WI38 (cell line): ENCODE measurements at regions not wholly inside any gene's neighbourhood (a gene's known extent, or its start where the extent isn't known, plus 50 kb on each side); places are given as distances from the start of the nearest gene placed in this dataset.

Experiments used
- H3K4me3 ChIP-seq: 2 replicates; pipeline ENCODE4 v1.5.1; 2011; ENCODE audit warnings: low read depth, mild to moderate bottlenecking, control low read depth, low read length
- CTCF ChIP-seq: IDR thresholded peaks from 2 replicates; pipeline ENCODE4 v1.5.1; 2012; ENCODE audit warnings: low read depth, mild to moderate bottlenecking, control low read depth, low read length

GRCh38 chr5:166596043-166596442 is 1695.4 kb upstream of the WWC1 start:
- TF ChIP-seq CTCF = no peak
- H3K4me3 ChIP-seq = no peak overlapping the region

GRCh38 chr5:166602271-166602670 is 1689.2 kb upstream of the WWC1 start:
- TF ChIP-seq CTCF = no peak
- no peak overlapping the region for H3K4me3 ChIP-seq

- TF ChIP-seq CTCF = no peak
- H3K4me3 ChIP-seq = no peak overlapping the region
Observed at GRCh38 chr5:166617507-166617906, 1673.9 kb upstream of the WWC1 start.

- TF ChIP-seq CTCF = no peak
Observed at GRCh38 chr5:166618526-166618925, 1672.9 kb upstream of the WWC1 start.

GRCh38 chr5:166624573-166624972 is 1666.9 kb upstream of the WWC1 start:
- no peak overlapping the region for H3K4me3 ChIP-seq
- no peak for TF ChIP-seq CTCF

More at GRCh38 chr5:166618526-166618925, 1672.9 kb upstream of the WWC1 start:
- no peak overlapping the region for H3K4me3 ChIP-seq

- TF ChIP-seq CTCF = no peak
- H3K4me3 ChIP-seq = no peak overlapping the region
Observed at GRCh38 chr5:166625210-166625865, 1666.1 kb upstream of the WWC1 start.

GRCh38 chr5:166637295-166637694 is 1654.2 kb upstream of the WWC1 start:
- H3K4me3 ChIP-seq = no peak overlapping the region
- TF ChIP-seq CTCF = no peak
